ENCODE measurements at regions not wholly inside any gene's neighbourhood (a gene's known extent, or its start where the extent isn't known, plus 50 kb on each side); places are given as distances from the start of the nearest gene placed in this dataset.

DNA sequence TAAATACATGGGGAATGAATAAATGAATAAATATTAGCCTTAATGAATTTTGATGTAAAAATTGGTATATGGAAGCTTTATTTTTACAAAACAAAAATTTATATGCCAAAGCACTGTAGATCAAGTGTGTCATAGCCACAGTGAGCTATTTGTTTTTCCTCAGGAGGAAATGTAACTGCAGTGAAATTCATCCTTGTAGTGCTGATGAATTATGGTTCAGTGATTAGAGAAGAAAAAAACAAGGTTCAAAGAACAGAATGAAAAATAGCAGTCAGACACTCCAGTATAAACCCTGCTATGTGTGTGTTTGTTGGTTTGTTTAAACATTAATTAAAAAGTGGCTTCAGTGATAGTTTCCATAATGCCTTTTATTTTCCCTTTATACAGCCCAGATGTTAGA is 228.0 kb upstream of the GPR149 start:
- no peaks in the 10 kb centered on the region for H3K79me1 ChIP-seq (ENCODE audit: low read depth, low read length)
- no peak overlapping the region for H3K27ac ChIP-seq (replicated peaks; ENCODE audit: low read length)
- H2BK12ac ChIP-seq (ENCODE audit: low read length): no peak overlapping the region
- H2BK5ac ChIP-seq (ENCODE audit: low read length): no peak overlapping the region
- no peak overlapping the region for H3K4ac ChIP-seq (ENCODE audit: low read length)
- H4K8ac ChIP-seq (ENCODE audit: low read depth, low read length): no peak overlapping the region
- no peak overlapping the region for H3K4me2 ChIP-seq (ENCODE audit: insufficient read depth, low read length, poor library complexity, severe bottlenecking)
- no peaks in the 10 kb centered on the region for H3K9me3 ChIP-seq (replicated peaks in 1 of 2; ENCODE audit: control insufficient read depth in 2 of 2, insufficient read depth in 1 of 2, low read depth in 1 of 2, low read length in 2 of 2)
- no peak overlapping the region for H2AK5ac ChIP-seq (ENCODE audit: low read depth, low read length)
- no peaks in the 10 kb centered on the region for H3K36me3 ChIP-seq (replicated peaks in 1 of 2; ENCODE audit: control insufficient read depth in 2 of 2, insufficient read depth in 2 of 2, low read length in 2 of 2)
- H3K23ac ChIP-seq (ENCODE audit: low read depth, low read length, poor library complexity): no peak overlapping the region
- no peak overlapping the region for H2BK15ac ChIP-seq (ENCODE audit: low read length)
- no peak overlapping the region for H2AFZ ChIP-seq (ENCODE audit: low read length)
- no peak overlapping the region for H3K9ac ChIP-seq (ENCODE audit: low read depth, low read length, poor library complexity)
- no peaks in the 10 kb centered on the region for H3K4me1 ChIP-seq (ENCODE audit: control insufficient read depth in 2 of 2, insufficient read depth in 1 of 2, low read depth in 1 of 2, low read length in 2 of 2)
- H3K4me3 ChIP-seq (ENCODE audit: low read length in 2 of 2): no peak overlapping the region
- H3K18ac ChIP-seq (ENCODE audit: low read length): no peak overlapping the region
- H4K91ac ChIP-seq (ENCODE audit: low read depth, low read length, poor library complexity): no peak overlapping the region
- no peaks in the 10 kb centered on the region for H3K27me3 ChIP-seq (ENCODE audit: control insufficient read depth in 3 of 3, insufficient read depth in 3 of 3, low read depth in 1 of 3, low read length in 3 of 3)
- no peak overlapping the region for H2BK120ac ChIP-seq (ENCODE audit: low read depth, low read length)
- no peak for DNase-seq (ENCODE audit: low spot score)
- no peak overlapping the region for H3K14ac ChIP-seq (ENCODE audit: low read length)

GRCh38 chr3:154657218-154657617 is 227.2 kb upstream of the GPR149 start:
- Histone ChIP-seq H3K27ac (replicated peaks; ENCODE audit: low read length) (no peak overlapping the region), H4K91ac (ENCODE audit: low read depth, low read length, poor library complexity) (no peak overlapping the region), H3K14ac (ENCODE audit: low read length) (no peak overlapping the region), H3K9ac (ENCODE audit: low read depth, low read length, poor library complexity) (no peak overlapping the region), H3K79me1 (ENCODE audit: low read depth, low read length) (no peaks in the 10 kb centered on the region), H3K18ac (ENCODE audit: low read length) (no peak overlapping the region), H2BK15ac (ENCODE audit: low read length) (no peak overlapping the region), H2AFZ (ENCODE audit: low read length) (no peak overlapping the region), H3K9me3 (replicated peaks in 1 of 2; ENCODE audit: control insufficient read depth in 2 of 2, insufficient read depth in 1 of 2, low read depth in 1 of 2, low read length in 2 of 2) (no peaks in the 10 kb centered on the region), H3K4me3 (ENCODE audit: low read length in 2 of 2) (no peak overlapping the region), H4K8ac (ENCODE audit: low read depth, low read length) (no peak overlapping the region), H2BK5ac (ENCODE audit: low read length) (no peak overlapping the region), H2AK5ac (ENCODE audit: low read depth, low read length) (no peak overlapping the region), H2BK120ac (ENCODE audit: low read depth, low read length) (no peak overlapping the region), H3K4ac (ENCODE audit: low read length) (no peak overlapping the region), H3K23ac (ENCODE audit: low read depth, low read length, poor library complexity) (no peak overlapping the region), H3K4me2 (ENCODE audit: insufficient read depth, low read length, poor library complexity, severe bottlenecking) (no peak overlapping the region), H3K27me3 (ENCODE audit: control insufficient read depth in 3 of 3, insufficient read depth in 3 of 3, low read depth in 1 of 3, low read length in 3 of 3) (no peaks in the 10 kb centered on the region), H3K36me3 (replicated peaks in 1 of 2; ENCODE audit: control insufficient read depth in 2 of 2, insufficient read depth in 2 of 2, low read length in 2 of 2) (no peaks in the 10 kb centered on the region), H3K4me1 (ENCODE audit: control insufficient read depth in 2 of 2, insufficient read depth in 1 of 2, low read depth in 1 of 2, low read length in 2 of 2) (no peaks in the 10 kb centered on the region), H2BK12ac (ENCODE audit: low read length) (no peak overlapping the region)
- no CpG with 5 or more reads among the region's 4 CpGs for WGBS, 2 donors (ENCODE audit: extremely low coverage in 2 of 2, insufficient read length in 2 of 2, insufficient replicate concordance in 1 of 2)
- DNase-seq (ENCODE audit: low spot score): no peak

GRCh38 chr3:154656486-154656885 is 226.5 kb upstream of the GPR149 start:
- no peak for DNase-seq (ENCODE audit: low spot score)
- Histone ChIP-seq H3K9me3 (replicated peaks in 1 of 2; ENCODE audit: control insufficient read depth in 2 of 2, insufficient read depth in 1 of 2, low read depth in 1 of 2, low read length in 2 of 2) (no peaks in the 10 kb centered on the region), H3K4me1 (ENCODE audit: control insufficient read depth in 2 of 2, insufficient read depth in 1 of 2, low read depth in 1 of 2, low read length in 2 of 2) (no peaks in the 10 kb centered on the region), H2BK12ac (ENCODE audit: low read length) (no peak overlapping the region), H3K36me3 (replicated peaks in 1 of 2; ENCODE audit: control insufficient read depth in 2 of 2, insufficient read depth in 2 of 2, low read length in 2 of 2) (no peaks in the 10 kb centered on the region), H2AFZ (ENCODE audit: low read length) (no peak overlapping the region), H3K27me3 (ENCODE audit: control insufficient read depth in 3 of 3, insufficient read depth in 3 of 3, low read depth in 1 of 3, low read length in 3 of 3) (no peaks in the 10 kb centered on the region), H3K18ac (ENCODE audit: low read length) (no peak overlapping the region), H2AK5ac (ENCODE audit: low read depth, low read length) (no peak overlapping the region), H3K9ac (ENCODE audit: low read depth, low read length, poor library complexity) (no peak overlapping the region), H2BK5ac (ENCODE audit: low read length) (no peak overlapping the region), H2BK15ac (ENCODE audit: low read length) (no peak overlapping the region), H4K8ac (ENCODE audit: low read depth, low read length) (no peak overlapping the region), H3K27ac (replicated peaks; ENCODE audit: low read length) (no peak overlapping the region), H2BK120ac (ENCODE audit: low read depth, low read length) (no peak overlapping the region), H3K4me2 (ENCODE audit: insufficient read depth, low read length, poor library complexity, severe bottlenecking) (no peak overlapping the region), H3K14ac (ENCODE audit: low read length) (no peak overlapping the region), H3K4ac (ENCODE audit: low read length) (no peak overlapping the region), H3K79me1 (ENCODE audit: low read depth, low read length) (no peaks in the 10 kb centered on the region), H3K4me3 (ENCODE audit: low read length in 2 of 2) (no peak overlapping the region), H3K23ac (ENCODE audit: low read depth, low read length, poor library complexity) (no peak overlapping the region), H4K91ac (ENCODE audit: low read depth, low read length, poor library complexity) (no peak overlapping the region)
- WGBS, 2 donors (ENCODE audit: extremely low coverage in 2 of 2, insufficient read length in 2 of 2, insufficient replicate concordance in 1 of 2): no CpG with 5 or more reads among the region's 3 CpGs

DNA sequence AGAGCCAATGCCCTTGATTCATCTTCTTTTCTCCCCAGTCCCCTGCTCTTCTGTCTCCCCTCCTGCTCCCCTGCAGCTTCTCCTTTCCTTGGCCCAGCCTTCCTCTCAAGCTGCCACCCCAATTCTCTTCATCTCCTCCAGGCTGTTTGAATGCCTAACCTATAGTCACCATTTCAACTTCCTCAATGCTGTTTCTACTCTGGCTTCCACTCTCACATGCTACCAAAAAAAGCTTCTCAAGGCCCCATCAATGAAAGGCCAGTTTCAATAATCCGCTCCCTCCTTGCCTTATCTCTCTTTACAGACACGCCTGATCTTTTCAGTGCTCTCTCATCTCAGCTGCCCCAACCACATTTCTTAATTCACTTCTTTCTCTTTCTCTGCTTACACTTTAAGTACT is 212.2 kb upstream of the GPR149 start:
- Histone ChIP-seq H3K18ac (ENCODE audit: low read length) (no peak overlapping the region), H4K8ac (ENCODE audit: low read depth, low read length) (no peak overlapping the region), H3K27me3 (ENCODE audit: control insufficient read depth in 3 of 3, insufficient read depth in 3 of 3, low read depth in 1 of 3, low read length in 3 of 3) (no peaks in the 10 kb centered on the region), H3K23ac (ENCODE audit: low read depth, low read length, poor library complexity) (no peak overlapping the region), H4K91ac (ENCODE audit: low read depth, low read length, poor library complexity) (no peak overlapping the region), H3K36me3 (replicated peaks in 1 of 2; ENCODE audit: control insufficient read depth in 2 of 2, insufficient read depth in 2 of 2, low read length in 2 of 2) (no peaks in the 10 kb centered on the region), H3K4me2 (ENCODE audit: insufficient read depth, low read length, poor library complexity, severe bottlenecking) (no peak overlapping the region), H2AFZ (ENCODE audit: low read length) (no peak overlapping the region), H2BK15ac (ENCODE audit: low read length) (no peak overlapping the region), H3K9ac (ENCODE audit: low read depth, low read length, poor library complexity) (no peak overlapping the region), H2BK120ac (ENCODE audit: low read depth, low read length) (no peak overlapping the region), H3K4me3 (ENCODE audit: low read length in 2 of 2) (no peak overlapping the region), H3K4ac (ENCODE audit: low read length) (no peak overlapping the region), H3K79me1 (ENCODE audit: low read depth, low read length) (no peaks in the 10 kb centered on the region), H3K9me3 (replicated peaks in 1 of 2; ENCODE audit: control insufficient read depth in 2 of 2, insufficient read depth in 1 of 2, low read depth in 1 of 2, low read length in 2 of 2) (no peaks in the 10 kb centered on the region), H3K27ac (replicated peaks; ENCODE audit: low read length) (no peak overlapping the region), H2BK5ac (ENCODE audit: low read length) (no peak overlapping the region), H2BK12ac (ENCODE audit: low read length) (no peak overlapping the region), H3K14ac (ENCODE audit: low read length) (no peak overlapping the region), H3K4me1 (ENCODE audit: control insufficient read depth in 2 of 2, insufficient read depth in 1 of 2, low read depth in 1 of 2, low read length in 2 of 2) (peaks cover 0 to 2% of the 10 kb centered on the region in 2 donors), H2AK5ac (ENCODE audit: low read depth, low read length) (no peak overlapping the region)
- no CpG with 5 or more reads among the region's 2 CpGs for WGBS, 2 donors (ENCODE audit: extremely low coverage in 2 of 2, insufficient read length in 2 of 2, insufficient replicate concordance in 1 of 2)
- no peak for DNase-seq (ENCODE audit: low spot score)
